WI38 (cell line): ENCODE measurements at regions not wholly inside any gene's neighbourhood (a gene's known extent, or its start where the extent isn't known, plus 50 kb on each side); places are given as distances from the start of the nearest gene placed in this dataset.
"Not testable (repeated sequence)": the region's sequence is repeated elsewhere in the genome, so short reads cannot be mapped to it uniquely, and the experiment has no call there.

Source experiments
- H3K4me3 ChIP-seq: 2 replicates; pipeline ENCODE4 v1.5.1; 2011; ENCODE audit warnings: low read depth, mild to moderate bottlenecking, control low read depth, low read length
- TF ChIP-seq, protein P1 (sequence below): IDR thresholded peaks from 2 replicates; pipeline ENCODE4 v1.5.1; 2012; ENCODE audit warnings: low read depth, mild to moderate bottlenecking, control low read depth, low read length

DNA sequence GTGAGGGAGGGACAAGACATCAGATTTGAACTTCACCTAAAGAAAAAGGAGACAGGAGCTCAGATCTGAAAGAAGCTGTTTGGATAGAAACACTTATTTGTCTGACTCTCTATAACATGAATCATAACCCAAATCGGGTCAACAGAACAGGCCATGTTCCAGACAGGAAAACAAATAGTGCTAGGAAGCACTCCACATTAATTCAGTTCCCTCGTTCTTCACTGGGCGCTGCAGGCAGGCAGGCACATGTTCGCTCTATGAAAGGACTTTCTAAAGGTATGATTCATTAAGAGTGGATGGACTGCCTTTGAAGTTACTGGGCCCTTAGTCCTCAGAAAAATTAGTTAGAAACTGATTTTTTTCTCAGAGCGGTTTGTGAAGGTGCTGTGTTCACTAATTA lies 137.5 kb upstream of the TRPC6 start:
- H3K4me3 ChIP-seq = no peak overlapping the region
- TF ChIP-seq, protein P1, sequence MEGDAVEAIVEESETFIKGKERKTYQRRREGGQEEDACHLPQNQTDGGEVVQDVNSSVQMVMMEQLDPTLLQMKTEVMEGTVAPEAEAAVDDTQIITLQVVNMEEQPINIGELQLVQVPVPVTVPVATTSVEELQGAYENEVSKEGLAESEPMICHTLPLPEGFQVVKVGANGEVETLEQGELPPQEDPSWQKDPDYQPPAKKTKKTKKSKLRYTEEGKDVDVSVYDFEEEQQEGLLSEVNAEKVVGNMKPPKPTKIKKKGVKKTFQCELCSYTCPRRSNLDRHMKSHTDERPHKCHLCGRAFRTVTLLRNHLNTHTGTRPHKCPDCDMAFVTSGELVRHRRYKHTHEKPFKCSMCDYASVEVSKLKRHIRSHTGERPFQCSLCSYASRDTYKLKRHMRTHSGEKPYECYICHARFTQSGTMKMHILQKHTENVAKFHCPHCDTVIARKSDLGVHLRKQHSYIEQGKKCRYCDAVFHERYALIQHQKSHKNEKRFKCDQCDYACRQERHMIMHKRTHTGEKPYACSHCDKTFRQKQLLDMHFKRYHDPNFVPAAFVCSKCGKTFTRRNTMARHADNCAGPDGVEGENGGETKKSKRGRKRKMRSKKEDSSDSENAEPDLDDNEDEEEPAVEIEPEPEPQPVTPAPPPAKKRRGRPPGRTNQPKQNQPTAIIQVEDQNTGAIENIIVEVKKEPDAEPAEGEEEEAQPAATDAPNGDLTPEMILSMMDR = no peak

GRCh38 chr11:101718402-101718801 lies 134.6 kb upstream of the TRPC6 start:
- TF ChIP-seq, protein P1 = no peak

GRCh38 chr11:101717619-101718018 lies 133.8 kb upstream of the TRPC6 start:
- H3K4me3 ChIP-seq = no peak overlapping the region
- TF ChIP-seq, protein P1 = no peak

More at GRCh38 chr11:101718402-101718801, 134.6 kb upstream of the TRPC6 start:
- no peak overlapping the region for H3K4me3 ChIP-seq

- H3K4me3 ChIP-seq = no peak overlapping the region
- TF ChIP-seq, protein P1 = no peak
Observed at GRCh38 chr11:101715281-101715680, 131.5 kb upstream of the TRPC6 start.

- H3K4me3 ChIP-seq = no peak overlapping the region
- TF ChIP-seq, protein P1 = no peak
Observed at GRCh38 chr11:101707477-101707876, 123.7 kb upstream of the TRPC6 start.

- TF ChIP-seq, protein P1 = no peak
- H3K4me3 ChIP-seq = no peak overlapping the region
Observed at GRCh38 chr11:101706541-101706940, 122.7 kb upstream of the TRPC6 start.

- no peak overlapping the region for H3K4me3 ChIP-seq
- TF ChIP-seq, protein P1 = no peak
Observed at GRCh38 chr11:101705972-101706371, 122.2 kb upstream of the TRPC6 start.

DNA sequence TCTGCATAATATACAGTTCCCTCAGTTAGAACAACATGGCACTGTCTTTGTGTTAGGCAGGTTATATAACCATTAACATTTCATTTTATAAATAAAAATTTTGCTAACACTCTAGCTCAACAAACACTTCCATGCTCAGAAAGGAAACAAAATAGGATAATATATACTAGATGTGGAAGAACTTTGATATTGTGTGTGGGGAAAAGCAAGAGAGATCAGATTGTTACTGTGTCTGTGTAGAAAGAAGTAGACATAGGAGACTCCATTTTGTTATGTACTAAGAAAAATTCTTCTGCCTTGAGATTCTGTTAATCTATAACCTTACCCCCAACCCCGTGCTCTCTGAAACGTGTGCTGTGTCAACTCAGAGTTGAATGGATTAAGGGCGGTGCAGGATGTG lies 111.1 kb upstream of the TRPC6 start:
- H3K4me3 ChIP-seq = not testable (repeated sequence)
